ENCODE measurements at regions not wholly inside any gene's neighbourhood (a gene's known extent, or its start where the extent isn't known, plus 50 kb on each side); places are given as distances from the start of the nearest gene placed in this dataset.

GRCh38 chr20:7291323-7291943 is 523.9 kb downstream of the BMP2 start:
- ATAC-seq: no peak
- TF ChIP-seq ZC3H10 (CRISPR knock-in tag; IDR thresholded peaks at IDR 0.05) (no peak), ARNTL (CRISPR knock-in tag; IDR thresholded peaks at IDR 0.05; ENCODE audit: borderline replicate concordance, low read depth) (no peak), SNAI2 (CRISPR knock-in tag; IDR thresholded peaks at IDR 0.05) (no peak), ZNF565 (CRISPR knock-in tag; conservative IDR thresholded peaks at IDR 0.05; ENCODE audit: low read depth) (no peak), GLIS3 (CRISPR knock-in tag; IDR thresholded peaks at IDR 0.05) (no peak), CREB5 (CRISPR knock-in tag; IDR thresholded peaks at IDR 0.05; ENCODE audit: low read depth) (no peak), POU6F1 (CRISPR knock-in tag; IDR thresholded peaks at IDR 0.05; ENCODE audit: borderline replicate concordance, low read depth) (no peak), PATZ1 (CRISPR knock-in tag; IDR thresholded peaks at IDR 0.05; ENCODE audit: borderline replicate concordance) (no peak), RARB (CRISPR knock-in tag; IDR thresholded peaks at IDR 0.05) (no peak), ZNF8 (CRISPR knock-in tag; IDR thresholded peaks at IDR 0.05) (no peak), OSR1 (CRISPR knock-in tag; IDR thresholded peaks at IDR 0.05) (no peak), ZFP3 (CRISPR knock-in tag; IDR thresholded peaks at IDR 0.05) (no peak), ISL1 (CRISPR knock-in tag; IDR thresholded peaks at IDR 0.05) (no peak), ZNF70 (CRISPR knock-in tag; IDR thresholded peaks at IDR 0.05) (no peak), TOX (CRISPR knock-in tag; IDR thresholded peaks at IDR 0.05; ENCODE audit: borderline replicate concordance) (no peak), PPARA (CRISPR knock-in tag; IDR thresholded peaks at IDR 0.05; ENCODE audit: borderline replicate concordance) (no peak), ZFP30 (CRISPR knock-in tag; IDR thresholded peaks at IDR 0.05) (no peak), CSDC2 (CRISPR knock-in tag; IDR thresholded peaks at IDR 0.05) (no peak), TCF4 (CRISPR knock-in tag; IDR thresholded peaks at IDR 0.05; ENCODE audit: borderline replicate concordance) (no peak)

GRCh38 chr20:7291946-7292345 is 524.5 kb downstream of the BMP2 start:
- TF ChIP-seq ISL1 (CRISPR knock-in tag; IDR thresholded peaks at IDR 0.05) (no peak), TOX (CRISPR knock-in tag; IDR thresholded peaks at IDR 0.05; ENCODE audit: borderline replicate concordance) (no peak), CREB5 (CRISPR knock-in tag; IDR thresholded peaks at IDR 0.05; ENCODE audit: low read depth) (no peak), PATZ1 (CRISPR knock-in tag; IDR thresholded peaks at IDR 0.05; ENCODE audit: borderline replicate concordance) (no peak), ZFP3 (CRISPR knock-in tag; IDR thresholded peaks at IDR 0.05) (no peak), RARB (CRISPR knock-in tag; IDR thresholded peaks at IDR 0.05) (no peak), ARNTL (CRISPR knock-in tag; IDR thresholded peaks at IDR 0.05; ENCODE audit: borderline replicate concordance, low read depth) (no peak), BACH2 (CRISPR knock-in tag; IDR thresholded peaks at IDR 0.05; ENCODE audit: borderline replicate concordance) (no peak), OSR1 (CRISPR knock-in tag; IDR thresholded peaks at IDR 0.05) (no peak), ZNF70 (CRISPR knock-in tag; IDR thresholded peaks at IDR 0.05) (no peak), ZNF565 (CRISPR knock-in tag; conservative IDR thresholded peaks at IDR 0.05; ENCODE audit: low read depth) (no peak), PPARA (CRISPR knock-in tag; IDR thresholded peaks at IDR 0.05; ENCODE audit: borderline replicate concordance) (no peak), CSRNP3 (CRISPR knock-in tag; IDR thresholded peaks at IDR 0.05) (no peak)
- ATAC-seq: no peak

All from SK-N-SH treated with all-trans-retinoic acid at 6 μM for 48 hours (cell line).